ENCODE measurements at regions not wholly inside any gene's neighbourhood (a gene's known extent, or its start where the extent isn't known, plus 50 kb on each side); places are given as distances from the start of the nearest gene placed in this dataset.
A peak's percentile ranks its signal among the peaks of the same experiment; 100 is the strongest.
"Not testable (repeated sequence)": the region's sequence is repeated elsewhere in the genome, so short reads cannot be mapped to it uniquely, and the experiment has no call there.

DNA sequence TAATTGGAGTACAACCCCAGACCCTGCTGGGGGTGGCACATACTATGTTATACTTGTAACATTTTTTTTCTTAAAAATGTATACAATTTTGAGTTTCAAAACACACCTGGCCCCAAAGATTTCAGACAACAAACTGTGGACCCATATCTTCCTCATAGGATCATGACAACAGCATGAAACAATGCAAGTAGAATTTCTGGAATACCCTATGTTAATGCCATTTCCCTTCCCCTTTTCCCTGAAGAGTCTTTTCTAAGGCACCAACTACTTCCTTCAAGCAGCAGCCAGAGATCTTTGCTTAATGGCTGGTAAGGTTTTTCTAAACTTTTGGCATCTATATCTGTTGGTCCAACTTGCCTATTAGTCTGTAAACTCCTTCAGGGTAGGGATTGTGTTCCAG is 99.9 kb upstream of the SERBP1 start:
- no peak for DNase-seq (ENCODE audit: low read depth)

DNA sequence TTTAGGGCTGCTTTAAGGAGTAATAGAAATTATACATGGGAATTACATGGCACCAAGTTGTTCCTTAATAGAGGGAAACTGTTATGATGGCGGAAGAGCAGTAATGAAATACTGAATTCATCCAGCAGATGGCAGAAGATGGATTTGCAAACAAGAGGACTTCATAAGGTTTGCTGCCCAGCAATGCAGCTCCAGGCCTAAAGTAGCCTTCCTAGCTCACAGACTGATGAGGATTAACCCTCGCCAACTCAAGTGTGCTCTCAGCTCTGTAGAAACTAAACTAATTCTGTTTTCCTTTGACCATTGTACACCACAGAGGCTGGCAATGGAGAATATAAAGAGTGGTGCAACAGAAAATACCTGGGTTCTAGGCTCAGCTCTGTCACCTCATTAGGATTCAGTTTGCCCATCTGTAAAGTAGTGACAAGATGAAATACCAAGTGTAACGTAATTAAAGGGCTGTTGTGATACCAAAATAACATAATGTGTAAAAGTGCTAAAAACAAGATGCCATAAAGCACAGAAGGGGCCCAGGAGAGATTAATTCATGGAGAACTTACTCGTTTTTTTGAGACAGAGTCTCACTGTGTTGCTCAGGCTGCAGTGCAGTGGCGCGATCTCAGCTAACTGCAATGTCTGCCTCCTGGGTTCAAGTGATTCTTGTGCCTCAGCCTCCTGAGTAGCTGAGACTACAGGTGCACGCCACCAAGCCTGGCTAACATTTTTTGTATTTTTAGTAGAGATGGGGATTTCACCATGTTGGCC is 102.4 kb upstream of the SERBP1 start:
- peak; percentile 68 for DNase-seq (ENCODE audit: low read depth)

DNA sequence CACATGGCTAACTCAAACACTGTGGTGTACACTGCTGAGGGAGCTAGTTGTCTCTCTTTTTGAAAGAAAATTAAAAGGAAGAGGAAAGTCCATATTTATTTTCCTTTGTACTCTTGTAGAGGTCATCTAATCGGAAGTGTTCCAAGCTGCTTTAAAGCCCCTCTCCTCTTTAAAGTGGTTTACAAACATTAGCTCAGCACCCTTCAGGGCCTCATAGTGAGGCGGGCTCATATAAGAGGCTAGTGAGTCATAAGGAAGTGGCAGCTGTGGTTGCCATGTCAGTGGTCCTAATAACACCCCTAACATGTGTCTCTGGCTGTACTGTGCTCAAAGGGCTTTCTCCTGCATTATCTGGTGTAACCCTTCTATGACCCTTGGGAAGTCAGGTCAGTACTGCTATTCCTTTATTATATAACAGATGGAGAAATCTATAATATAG is 104.4 kb upstream of the SERBP1 start:
- DNase-seq (ENCODE audit: low read depth), result no peak

DNA sequence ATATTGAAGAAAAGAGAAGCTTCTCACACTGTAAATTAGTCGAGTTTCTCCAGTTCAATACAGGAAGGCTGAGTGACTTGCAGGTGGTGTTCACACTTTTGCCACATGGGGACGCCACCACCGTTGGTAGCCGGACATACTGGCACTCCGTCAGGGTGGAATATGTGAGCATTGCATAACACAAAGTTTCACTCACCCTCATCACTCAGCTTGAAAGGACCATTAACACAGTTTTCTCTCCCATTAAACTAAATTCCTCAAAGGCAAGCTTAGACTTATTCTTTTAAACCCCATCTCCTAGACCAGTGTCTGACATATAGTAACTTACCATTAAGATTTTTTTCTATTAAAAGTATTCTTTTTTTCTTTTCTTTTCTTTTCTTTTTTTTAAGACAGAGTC is 105.3 kb upstream of the SERBP1 start:
- peak; percentile 58 for DNase-seq (ENCODE audit: low read depth)

DNA sequence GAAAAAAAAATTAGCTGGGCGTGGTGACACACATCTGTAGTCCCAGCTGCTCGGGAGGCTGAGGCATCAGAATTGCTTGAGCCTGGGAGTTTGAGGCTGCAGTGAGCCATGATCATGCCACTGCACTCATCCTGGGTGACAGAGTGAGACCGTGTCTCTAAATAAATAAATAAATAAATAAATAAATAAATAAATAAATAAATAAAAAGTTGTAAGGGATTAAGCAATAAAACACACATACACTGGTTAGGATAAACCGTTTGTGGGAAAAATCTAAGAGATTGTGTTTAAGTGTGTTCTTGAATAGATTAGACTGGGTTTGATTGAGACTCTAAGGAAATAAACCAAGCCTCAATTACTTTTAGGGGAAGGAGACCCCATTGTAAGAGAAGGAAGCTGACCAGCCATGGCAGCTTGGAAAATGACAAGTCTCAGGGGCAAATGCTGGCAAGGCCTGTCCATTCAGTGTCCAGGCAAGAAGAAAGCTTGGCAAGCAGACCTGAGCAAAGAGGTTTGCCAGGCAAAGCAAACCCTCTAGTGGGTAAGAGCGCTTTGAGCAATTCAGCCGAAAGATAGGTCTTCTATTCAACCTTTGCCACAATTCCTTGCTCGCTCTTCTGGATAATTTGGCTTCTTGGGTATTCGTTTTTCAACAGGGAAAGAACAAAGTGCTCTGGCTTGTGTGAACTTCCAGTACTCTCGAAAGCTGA is 106.9 kb upstream of the SERBP1 start:
- DNase-seq (ENCODE audit: low read depth), result no peak

DNA sequence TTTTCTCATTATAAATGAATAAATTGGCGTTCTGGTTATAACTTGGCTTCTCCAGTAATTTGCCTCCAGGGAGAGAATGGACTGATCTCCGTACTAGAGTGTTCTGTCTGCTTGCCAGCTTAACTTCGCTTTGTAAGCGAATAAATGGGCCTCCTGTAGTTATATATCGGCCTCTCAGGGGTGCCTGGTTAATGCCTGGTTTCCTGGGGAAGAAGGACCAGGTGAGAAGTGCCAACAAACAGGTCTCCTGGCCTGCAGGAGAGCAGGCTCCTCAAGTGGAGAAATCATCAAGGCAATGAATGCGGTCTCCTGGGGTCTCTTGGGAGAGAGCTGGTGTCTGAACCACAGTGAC is 107.4 kb upstream of the SERBP1 start:
- no peak for DNase-seq (ENCODE audit: low read depth)

DNA sequence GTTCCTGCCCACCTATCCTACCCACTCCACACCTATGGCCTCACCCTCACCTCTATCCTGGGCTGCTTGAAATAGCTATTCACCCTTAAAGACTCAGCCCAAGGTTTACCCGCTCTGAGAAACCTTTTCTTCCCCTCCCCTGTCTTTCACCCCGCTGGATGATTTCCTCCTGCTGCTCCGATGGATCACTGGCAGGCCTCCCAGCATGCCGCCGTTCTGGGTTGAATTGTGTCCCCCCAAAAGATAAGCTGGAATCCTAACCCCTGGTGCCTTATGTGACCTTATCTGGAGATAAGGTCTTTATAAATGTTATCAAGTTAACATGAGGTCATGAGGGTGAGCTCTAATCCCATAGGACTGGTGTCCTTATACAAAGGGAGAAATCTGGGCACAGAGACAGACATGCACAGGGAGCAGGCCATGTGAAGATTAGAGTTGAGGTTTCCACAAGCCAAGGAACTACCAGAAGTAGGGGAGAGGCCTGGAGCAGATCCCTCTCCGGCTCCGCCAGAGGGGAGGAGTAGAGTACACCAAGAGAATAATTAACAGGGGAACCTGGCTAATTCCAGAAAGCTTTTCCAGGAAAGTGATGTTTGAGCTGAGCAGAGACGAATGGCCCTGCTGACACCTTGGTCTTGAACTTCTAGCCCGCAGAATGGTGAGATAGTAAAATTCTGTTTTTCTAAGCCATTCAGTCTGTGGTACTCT is 110.0 kb upstream of the SERBP1 start:
- DNase-seq (ENCODE audit: low read depth), result no peak

DNA sequence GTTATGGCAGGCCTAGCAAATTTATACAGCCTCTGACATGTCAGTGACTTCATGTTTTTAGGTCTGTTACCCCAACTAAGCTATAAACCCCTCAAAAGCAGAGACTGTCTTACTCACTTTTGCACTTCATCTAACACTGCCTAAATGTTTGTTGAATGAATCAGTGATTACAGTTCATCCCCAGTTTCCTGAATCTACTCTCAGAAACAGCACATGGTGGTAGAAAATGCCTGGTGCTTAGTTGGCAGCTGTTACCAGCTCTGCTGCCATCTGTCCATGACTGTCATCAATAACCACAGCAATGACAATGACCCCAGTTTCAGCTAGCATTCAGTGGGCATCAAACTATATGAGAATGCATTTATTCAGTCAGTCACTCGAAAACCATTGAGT is 110.5 kb upstream of the SERBP1 start:
- no peak for DNase-seq (ENCODE audit: low read depth)

DNA sequence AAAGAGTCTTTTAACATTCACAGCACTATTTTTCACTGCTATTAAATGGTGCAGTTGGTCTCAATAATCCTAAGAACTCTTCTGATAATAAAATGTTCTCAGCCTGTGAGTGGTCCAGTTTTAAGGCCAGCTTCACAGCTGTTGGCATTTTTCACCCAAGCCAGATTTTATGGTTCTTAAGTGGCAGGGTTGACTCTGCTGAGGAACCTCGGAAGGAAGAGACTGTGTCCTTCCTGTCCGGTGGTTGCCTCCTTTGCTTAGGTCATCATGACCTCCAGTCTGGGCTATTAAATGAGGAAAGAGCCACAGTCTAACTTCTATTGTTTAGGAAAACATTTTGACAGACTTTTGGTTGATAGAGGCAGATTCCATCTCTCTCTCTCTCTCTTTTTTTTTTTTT is 112.5 kb upstream of the SERBP1 start:
- DNase-seq (ENCODE audit: low read depth), result no peak

DNA sequence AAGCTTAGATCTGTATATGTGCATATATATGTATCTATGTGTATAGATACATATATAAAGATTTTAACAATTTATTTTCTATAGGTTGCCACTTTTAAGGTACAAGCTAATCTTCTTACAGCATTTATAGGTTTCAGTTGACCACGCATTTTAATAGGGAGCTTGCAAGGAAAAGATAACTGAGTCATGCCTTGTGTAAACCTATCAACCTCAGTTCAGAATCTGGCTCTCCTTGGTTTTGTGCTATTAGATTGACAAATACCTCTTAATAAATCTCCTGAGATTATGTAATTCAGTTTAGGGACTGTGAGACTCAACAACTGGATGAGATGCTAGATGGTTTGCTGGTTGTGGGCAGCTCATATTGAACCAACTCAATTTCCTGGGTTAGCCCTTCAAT is 114.7 kb upstream of the SERBP1 start:
- no peak for DNase-seq (ENCODE audit: low read depth)

DNA sequence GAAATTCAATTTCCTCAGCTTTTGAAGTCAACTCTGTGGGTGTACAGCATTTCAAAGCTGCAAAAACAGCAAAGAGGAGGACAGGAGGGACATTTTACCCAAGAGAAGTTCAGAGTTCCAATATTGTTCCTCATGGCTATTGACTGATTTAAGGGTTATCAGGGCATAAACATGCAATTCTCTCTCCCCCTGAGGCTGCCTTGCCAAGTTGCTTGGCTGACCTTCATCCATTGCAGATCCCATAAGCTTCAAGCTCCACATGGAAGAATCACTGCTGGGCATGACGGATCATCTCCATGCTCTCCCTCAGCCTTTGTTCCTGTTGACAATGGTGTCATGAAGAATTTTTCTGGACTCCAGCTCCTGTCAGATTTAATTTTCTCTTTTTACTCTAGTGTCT is 115.2 kb upstream of the SERBP1 start:
- no peak for DNase-seq (ENCODE audit: low read depth)

DNA sequence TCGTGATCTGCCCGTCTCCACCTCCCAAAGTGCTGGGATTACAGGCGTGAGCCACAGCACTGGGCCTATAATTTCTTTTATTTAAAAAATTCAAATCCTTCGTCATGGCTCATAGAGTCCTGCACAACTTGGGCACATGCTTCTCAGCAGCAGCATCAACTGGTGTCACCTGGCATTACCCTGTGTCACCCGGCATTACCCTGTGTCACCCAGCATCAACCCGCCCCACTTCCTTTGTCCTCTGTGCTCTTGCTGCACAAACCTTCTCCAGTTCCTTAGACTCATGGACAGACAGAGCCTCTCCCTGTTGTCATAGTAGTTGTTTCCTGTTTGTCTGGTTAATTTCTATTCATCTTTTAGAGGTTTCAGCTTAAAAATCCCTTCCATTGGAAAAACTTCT is 121.2 kb upstream of the SERBP1 start:
- no peak for DNase-seq (ENCODE audit: low read depth)

DNA sequence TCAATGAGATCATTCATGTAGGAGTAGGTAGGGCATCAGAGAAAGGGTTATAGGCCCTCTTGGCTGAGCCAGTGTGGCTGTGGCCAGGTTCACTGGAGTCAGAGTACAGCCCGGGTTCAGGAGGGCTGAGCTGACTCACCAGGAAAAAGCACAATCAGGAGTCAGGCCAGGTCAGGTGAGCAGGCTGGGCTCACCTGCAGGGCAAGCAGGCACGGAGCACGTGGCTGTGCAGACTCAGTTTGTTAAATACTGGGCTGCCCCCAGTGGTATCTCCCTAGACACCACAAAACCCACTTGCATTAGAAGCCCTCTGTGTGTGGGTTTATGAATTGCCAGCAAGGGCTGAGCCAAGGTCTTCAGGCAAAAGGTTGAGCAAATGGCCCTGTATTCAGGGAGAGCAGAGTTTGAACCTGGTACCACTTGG is 122.1 kb upstream of the SERBP1 start:
- no peak for DNase-seq (ENCODE audit: low read depth)

DNA sequence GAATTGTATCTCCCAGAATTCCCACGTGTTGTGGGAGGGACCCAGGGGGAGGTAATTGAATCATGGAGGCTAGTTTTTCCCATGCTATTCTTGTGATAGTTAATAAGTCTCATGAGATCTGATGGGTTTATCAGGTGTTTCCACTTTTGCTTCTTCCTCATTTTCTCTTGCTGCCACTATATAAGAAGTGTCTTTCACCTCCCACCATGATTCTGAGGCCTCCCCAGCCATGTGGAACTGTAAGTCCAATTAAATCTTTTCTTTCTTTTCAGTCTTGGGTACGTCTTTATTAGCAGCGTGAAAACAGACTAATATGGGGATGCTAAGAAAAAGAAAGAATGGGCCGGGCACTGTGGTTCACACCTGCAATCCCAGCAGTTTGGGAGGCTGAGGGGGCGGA is 124.0 kb upstream of the SERBP1 start:
- DNase-seq (ENCODE audit: low read depth), result not testable (repeated sequence)

DNA sequence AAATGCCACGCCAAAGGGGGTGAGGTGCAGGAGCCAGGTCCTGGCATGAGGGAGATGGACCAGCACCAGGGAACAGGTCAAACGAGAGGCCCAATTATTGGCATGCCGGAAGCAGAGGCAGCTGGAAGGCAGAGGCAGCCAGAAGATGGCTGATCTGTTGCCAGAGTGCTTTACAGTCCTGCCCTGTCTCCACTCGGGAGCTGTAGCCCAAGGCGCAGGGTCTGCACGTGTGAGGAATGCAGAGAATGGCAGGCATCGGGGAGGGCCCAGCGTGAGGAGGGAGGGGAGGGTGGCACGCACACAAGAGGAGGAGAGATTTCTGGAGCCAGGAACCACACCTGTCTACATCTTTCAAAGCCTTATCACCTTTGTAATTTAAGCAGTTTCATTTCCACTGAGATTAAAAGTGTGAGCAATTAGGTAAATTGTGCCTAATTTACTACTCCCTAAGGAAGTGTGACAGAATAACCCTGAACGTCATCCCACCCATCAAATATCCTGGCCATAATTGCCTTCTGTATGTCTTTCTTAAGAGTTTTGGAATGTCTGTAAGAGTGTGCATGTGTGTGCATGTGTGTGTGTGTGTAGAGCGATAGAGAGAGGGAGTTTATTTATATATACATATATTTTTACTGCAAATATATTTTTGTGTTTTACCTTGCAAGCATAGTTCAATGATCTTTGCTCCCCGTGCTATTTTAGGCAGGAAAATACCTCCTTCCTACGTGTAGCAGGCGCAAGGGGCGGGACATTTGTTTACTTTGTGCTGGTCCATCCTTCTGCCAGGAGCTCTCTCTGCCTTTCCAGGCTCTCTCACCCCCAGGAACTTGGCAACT is 125.5 kb upstream of the SERBP1 start:
- DNase-seq (ENCODE audit: low read depth), result no peak

DNA sequence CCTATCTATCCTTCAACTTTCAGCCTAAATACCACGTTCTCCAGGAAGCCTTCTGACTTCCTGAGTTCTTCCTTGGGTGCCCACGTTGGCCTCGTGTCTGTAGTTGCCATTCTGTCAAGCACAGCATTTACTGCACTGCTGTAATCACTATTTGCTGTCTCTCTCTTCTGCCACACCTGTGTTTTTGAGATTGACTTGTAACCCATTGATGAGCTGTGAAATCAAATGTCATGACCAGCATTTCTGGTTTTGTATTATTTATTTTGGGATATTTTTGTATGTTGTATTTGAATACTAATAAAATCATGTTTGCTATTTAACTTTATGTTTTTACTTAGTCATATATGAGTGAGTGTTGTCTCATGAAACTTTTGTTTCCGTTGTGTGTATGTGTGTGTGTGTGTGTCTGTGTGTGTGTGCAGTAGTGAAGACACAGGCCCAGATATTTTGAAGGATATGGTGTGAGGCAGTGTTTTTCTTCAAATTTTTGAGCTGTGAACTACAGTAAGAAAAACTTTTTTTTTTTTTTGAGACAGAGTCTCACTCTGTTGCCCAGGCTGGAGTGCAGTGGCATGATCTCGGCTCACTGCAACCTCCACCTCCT is 126.2 kb upstream of the SERBP1 start:
- DNase-seq (ENCODE audit: low read depth), result no peak

DNA sequence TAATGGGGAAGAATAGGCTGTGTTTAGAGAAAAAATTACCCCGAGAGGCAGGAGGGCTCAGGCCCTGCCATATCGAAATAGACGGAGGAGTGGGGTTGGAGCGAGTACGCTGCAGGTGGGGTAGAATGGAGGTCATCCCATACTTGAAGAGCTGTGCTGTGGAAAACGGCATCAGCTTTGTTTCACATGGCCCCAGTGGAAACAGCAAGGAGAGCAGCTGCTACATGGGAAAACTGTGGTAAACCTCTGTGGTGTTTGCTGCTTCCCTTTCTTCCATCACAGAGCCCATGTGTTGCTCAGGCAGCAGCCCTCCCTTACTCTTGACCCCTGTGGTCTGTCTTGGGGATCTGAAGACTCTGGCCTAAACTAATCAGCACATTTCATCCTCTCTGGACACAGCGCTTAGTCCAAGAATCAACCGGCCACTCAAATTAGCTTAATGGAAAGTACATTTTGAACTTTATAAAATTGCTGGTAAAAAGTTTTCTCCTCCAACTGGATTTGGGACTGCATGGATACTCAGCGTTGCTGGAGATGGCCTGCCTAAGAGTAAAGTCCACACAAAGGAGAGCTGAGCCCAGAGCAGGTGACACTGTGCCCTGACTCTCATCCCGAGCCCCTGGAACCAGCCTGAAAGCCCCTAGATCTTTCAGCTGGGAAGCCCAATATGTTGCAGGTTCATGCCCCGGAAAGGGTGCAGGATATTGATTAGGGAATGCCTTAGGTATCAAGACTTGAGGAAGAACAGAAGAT is 127.1 kb upstream of the GADD45A start:
- no peak for DNase-seq (ENCODE audit: low read depth)

DNA sequence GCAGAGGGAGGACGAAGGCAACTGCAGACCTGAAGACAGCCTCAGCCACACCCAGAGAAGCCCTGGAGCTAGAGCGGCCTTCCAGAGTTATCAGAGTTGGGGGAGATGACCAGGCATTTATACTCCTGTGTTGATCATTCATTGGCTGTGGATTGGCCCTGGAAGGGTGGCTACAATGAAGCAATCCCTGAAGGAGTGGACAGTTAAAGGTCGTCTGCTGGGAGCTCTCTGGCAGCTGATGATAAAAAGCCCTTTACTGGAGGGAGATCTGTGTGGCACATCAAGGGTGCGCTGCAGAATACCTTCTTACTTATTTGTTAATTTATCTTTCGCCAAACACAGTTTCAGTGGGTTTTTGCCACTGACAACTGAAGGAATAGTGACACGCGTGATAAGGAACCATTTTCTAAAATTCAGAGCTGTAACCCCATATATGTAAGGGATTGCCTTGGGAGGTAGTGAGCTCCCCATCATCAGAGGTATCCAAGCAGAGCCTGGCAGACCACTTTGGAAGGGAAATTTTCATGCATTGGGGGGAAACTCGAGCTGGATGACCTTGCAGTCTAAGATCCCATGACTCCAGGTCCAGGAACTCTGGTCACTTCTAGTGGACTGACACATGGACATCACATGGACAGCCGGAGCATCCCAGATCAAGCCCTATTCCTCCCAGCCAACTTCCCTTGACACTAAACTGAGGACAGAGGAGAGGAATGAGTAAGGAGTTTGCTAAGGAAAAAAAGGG is 126.4 kb upstream of the GADD45A start:
- DNase-seq (ENCODE audit: low read depth), result no peak

DNA sequence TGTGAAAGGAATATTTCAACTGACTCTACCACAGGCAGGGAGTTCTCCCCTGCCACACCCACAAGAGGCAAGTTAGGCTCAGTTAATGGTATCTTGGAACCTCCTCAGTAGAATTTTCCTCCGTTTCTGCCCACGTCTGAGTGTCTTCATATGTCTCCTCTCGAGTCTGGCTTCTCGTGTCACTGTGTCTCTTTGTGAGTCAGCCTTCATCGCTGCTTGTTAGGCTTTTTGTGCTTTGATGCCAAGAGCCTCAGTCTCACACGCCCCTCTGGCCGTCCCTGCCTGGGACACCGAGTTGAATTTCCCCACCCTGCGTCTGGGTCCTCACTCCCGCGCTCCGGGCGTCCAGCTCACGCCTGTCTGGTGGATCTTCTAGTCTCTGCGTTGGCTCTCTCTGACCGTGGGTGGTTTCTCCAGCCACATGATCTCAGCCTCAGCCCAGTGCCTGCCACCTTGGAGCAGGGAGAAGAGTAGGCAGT is 125.7 kb upstream of the GADD45A start:
- no peak for DNase-seq (ENCODE audit: low read depth)

DNA sequence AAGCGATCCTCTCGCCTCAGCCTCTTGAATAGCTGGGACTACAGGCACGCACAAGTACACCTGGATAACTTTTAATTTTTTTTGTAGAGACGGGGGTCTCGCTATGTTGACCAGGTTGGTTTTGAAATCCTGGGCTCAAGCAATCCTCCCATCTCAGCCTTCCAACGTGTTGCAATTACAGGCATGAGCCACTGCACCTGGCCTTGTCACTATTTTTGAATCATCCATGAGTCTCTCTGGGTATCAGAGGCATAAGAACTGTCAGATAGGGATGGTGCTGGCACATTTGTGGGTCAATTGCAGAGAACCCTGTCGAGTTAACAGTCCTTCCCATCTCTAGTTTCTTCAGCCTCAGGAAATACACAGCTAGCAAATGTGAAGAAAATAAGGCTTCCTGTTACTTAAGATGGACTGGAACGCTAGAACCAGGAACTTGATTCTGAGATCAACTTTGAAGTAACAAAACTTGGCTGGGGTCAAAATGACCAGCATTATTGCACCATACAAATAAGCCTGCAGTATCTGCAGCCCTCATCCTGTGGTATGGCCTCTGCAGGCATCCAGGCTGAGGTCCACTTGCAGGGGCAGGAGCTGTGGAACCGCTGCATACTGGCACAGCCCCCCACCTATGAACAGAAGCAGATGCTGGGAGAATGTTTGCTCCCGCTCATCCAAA is 124.3 kb upstream of the GADD45A start:
- no peak for DNase-seq (ENCODE audit: low read depth)

All from non-pigmented ciliary epithelial cell (primary cell).